ENCODE measurements at regions not wholly inside any gene's neighbourhood (a gene's known extent, or its start where the extent isn't known, plus 50 kb on each side); places are given as distances from the start of the nearest gene placed in this dataset.

DNA sequence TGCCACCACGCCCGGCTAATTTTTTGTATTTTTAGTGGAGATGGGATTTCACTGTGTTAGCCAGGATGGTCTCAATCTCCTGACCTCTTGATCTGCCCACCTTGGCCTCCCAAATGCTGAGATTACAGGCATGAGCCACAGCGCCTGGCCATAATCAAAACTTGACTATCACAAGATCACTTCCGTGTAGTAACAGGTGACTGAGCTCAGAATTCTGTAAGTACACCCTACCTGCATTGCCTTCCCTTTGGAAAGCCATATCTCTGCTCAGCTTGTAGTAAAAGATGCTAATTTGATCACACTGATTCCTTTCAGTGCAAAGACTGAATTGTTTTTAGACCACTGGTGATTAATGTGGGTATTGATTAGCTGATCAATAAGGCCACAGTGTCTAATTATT is 167.1 kb downstream of the SHOX2 start:
- TF ChIP-seq, protein P1, sequence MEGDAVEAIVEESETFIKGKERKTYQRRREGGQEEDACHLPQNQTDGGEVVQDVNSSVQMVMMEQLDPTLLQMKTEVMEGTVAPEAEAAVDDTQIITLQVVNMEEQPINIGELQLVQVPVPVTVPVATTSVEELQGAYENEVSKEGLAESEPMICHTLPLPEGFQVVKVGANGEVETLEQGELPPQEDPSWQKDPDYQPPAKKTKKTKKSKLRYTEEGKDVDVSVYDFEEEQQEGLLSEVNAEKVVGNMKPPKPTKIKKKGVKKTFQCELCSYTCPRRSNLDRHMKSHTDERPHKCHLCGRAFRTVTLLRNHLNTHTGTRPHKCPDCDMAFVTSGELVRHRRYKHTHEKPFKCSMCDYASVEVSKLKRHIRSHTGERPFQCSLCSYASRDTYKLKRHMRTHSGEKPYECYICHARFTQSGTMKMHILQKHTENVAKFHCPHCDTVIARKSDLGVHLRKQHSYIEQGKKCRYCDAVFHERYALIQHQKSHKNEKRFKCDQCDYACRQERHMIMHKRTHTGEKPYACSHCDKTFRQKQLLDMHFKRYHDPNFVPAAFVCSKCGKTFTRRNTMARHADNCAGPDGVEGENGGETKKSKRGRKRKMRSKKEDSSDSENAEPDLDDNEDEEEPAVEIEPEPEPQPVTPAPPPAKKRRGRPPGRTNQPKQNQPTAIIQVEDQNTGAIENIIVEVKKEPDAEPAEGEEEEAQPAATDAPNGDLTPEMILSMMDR (IDR thresholded peaks at IDR 0.05): no peak
- TF ChIP-seq EZH2 (IDR thresholded peaks at IDR 0.05): no peak
- no peak for TF ChIP-seq EZH2phosphoT487 (IDR thresholded peaks at IDR 0.05)

Data from neural progenitor cell (in vitro differentiated cells).